Mesenchymal stem cell (in vitro differentiated cells and primary cell): ENCODE measurements at regions not wholly inside any gene's neighbourhood (a gene's known extent, or its start where the extent isn't known, plus 50 kb on each side); places are given as distances from the start of the nearest gene placed in this dataset.

Source experiments
- DNase-seq: peaks from one replicate; pipeline ENCODE4 v3.0.0-alpha.2; 2013
- H2AFZ ChIP-seq: one replicate; pipeline ENCODE4 v1.6.1; 2013; ENCODE audit warnings: low read depth, mild to moderate bottlenecking, control low read depth, inconsistent platforms, low read length, moderate library complexity
- H2AK5ac ChIP-seq: 2 replicates; pipeline ENCODE4 v1.6.1; 2013; ENCODE audit warnings: low read length, moderate library complexity, mild to moderate bottlenecking, inconsistent platforms; ENCODE audit not compliant: severe bottlenecking
- H2BK120ac ChIP-seq: one replicate; pipeline ENCODE4 v1.6.1; 2013; ENCODE audit warnings: low read depth, mild to moderate bottlenecking, inconsistent platforms, low read length, moderate library complexity
- H2BK12ac ChIP-seq, 2 experiments: one replicate each; pipeline ENCODE4 v1.6.1; 2013; ENCODE audit warnings: inconsistent platforms in 2 of 2, low read length in 2 of 2, mild to moderate bottlenecking in 2 of 2, moderate library complexity in 2 of 2, control low read depth in 1 of 2
- H2BK15ac ChIP-seq: one replicate; pipeline ENCODE4 v1.6.1; 2013; ENCODE audit warnings: mild to moderate bottlenecking, low read depth, inconsistent platforms; ENCODE audit not compliant: poor library complexity, severe bottlenecking
- H2BK5ac ChIP-seq: 2 replicates; pipeline ENCODE4 v1.6.1; 2013; ENCODE audit warnings: low read depth, mild to moderate bottlenecking, low read length, control low read depth, inconsistent platforms; ENCODE audit not compliant: poor library complexity, severe bottlenecking
- H3K14ac ChIP-seq, 2 experiments: one replicate each; pipeline ENCODE4 v1.6.1; 2013; ENCODE audit warnings: inconsistent platforms in 2 of 2, low read length in 2 of 2, control low read depth in 1 of 2, mild to moderate bottlenecking in 1 of 2, moderate library complexity in 1 of 2
- H3K18ac ChIP-seq, 2 experiments: one replicate each; pipeline ENCODE4 v1.6.1; 2013; ENCODE audit warnings: inconsistent platforms in 2 of 2, low read length in 2 of 2, control low read depth in 1 of 2, low read depth in 1 of 2, mild to moderate bottlenecking in 1 of 2
- H3K23ac ChIP-seq, 2 experiments: one replicate each; pipeline ENCODE4 v1.6.1; 2013; ENCODE audit warnings: inconsistent platforms in 2 of 2, low read length in 2 of 2, mild to moderate bottlenecking in 2 of 2, moderate library complexity in 2 of 2, control low read depth in 1 of 2
- H3K27ac ChIP-seq: 2 replicates; pipeline ENCODE4 v1.5.1; 2013; ENCODE audit warnings: mild to moderate bottlenecking, moderate library complexity, low read length, control low read depth, inconsistent platforms; ENCODE audit not compliant: poor library complexity, severe bottlenecking
- H3K27me3 ChIP-seq, 2 experiments: 2 replicates each; pipeline versions ENCODE4 v1.6.1 to v1.7.0; 2013; ENCODE audit warnings: low read length in 2 of 2, mild to moderate bottlenecking in 2 of 2, moderate library complexity in 2 of 2, control low read depth in 1 of 2, inconsistent platforms in 1 of 2; ENCODE audit not compliant: control insufficient read depth in 1 of 2, insufficient read depth in 1 of 2
- H3K36me3 ChIP-seq, 2 experiments: 2 replicates each; pipeline versions ENCODE4 v1.6.1 to v1.7.0; 2013; ENCODE audit warnings: low read length in 2 of 2, control low read depth in 1 of 2, inconsistent platforms in 1 of 2, low read depth in 1 of 2, mild to moderate bottlenecking in 1 of 2; ENCODE audit not compliant: insufficient read depth in 2 of 2, control insufficient read depth in 1 of 2
- H3K4ac ChIP-seq, 2 experiments: one replicate each; pipeline ENCODE4 v1.6.1; 2013; ENCODE audit warnings: inconsistent platforms in 2 of 2, low read length in 2 of 2, mild to moderate bottlenecking in 2 of 2, moderate library complexity in 2 of 2, control low read depth in 1 of 2, low read depth in 1 of 2
- H3K4me1 ChIP-seq: 2 replicates; pipeline ENCODE4 v1.6.1; 2013; ENCODE audit warnings: low read depth, low read length, control low read depth; ENCODE audit not compliant: control insufficient read depth, insufficient read depth
- H3K4me2 ChIP-seq: 2 replicates; pipeline ENCODE4 v1.6.1; 2013; ENCODE audit warnings: low read length, mild to moderate bottlenecking, inconsistent platforms; ENCODE audit not compliant: poor library complexity, severe bottlenecking
- H3K4me3 ChIP-seq, 2 experiments: 2 replicates each; pipeline versions ENCODE4 v1.5.1 to v1.7.0; 2013; ENCODE audit warnings: low read length in 2 of 2, mild to moderate bottlenecking in 2 of 2, control low read depth in 1 of 2, low read depth in 1 of 2; ENCODE audit not compliant: insufficient read depth in 1 of 2
- H3K79me1 ChIP-seq: replicated peaks from 2 replicates; pipeline ENCODE4 v1.6.1; 2013; ENCODE audit warnings: mild to moderate bottlenecking, control low read depth, low read length, inconsistent platforms; ENCODE audit not compliant: poor library complexity, severe bottlenecking
- H3K9ac ChIP-seq: 2 replicates; pipeline ENCODE4 v1.7.0; 2013; ENCODE audit warnings: mild to moderate bottlenecking, low read length, moderate library complexity
- H3K9me3 ChIP-seq: 2 replicates; pipeline ENCODE4 v1.7.0; 2013; ENCODE audit warnings: mild to moderate bottlenecking, low read length; ENCODE audit not compliant: control insufficient read depth
- H4K8ac ChIP-seq: one replicate; pipeline ENCODE4 v1.6.1; 2013; ENCODE audit warnings: inconsistent platforms, mild to moderate bottlenecking, low read length, moderate library complexity
- H4K91ac ChIP-seq: one replicate; pipeline ENCODE4 v1.6.1; 2013; ENCODE audit warnings: mild to moderate bottlenecking, low read length, inconsistent platforms
- WGBS: methylation state at CpG from one replicate; pipeline ENCODE4 v1.1.7; 2013; ENCODE audit warnings: mixed read lengths; 5-methylcytosine and 5-hydroxymethylcytosine counted together

GRCh38 chr10:78302989-78303854, 269.6 kb downstream of the RPS24 start:
- H3K9me3 ChIP-seq, result no peaks in the 10 kb centered on the region
- H4K91ac ChIP-seq, result peak overlapping the region; percentile 7
- 10% methylated on average over 65 of the region's 81 CpGs for WGBS
- peak overlapping the region; percentile 80 to 89 for H3K18ac ChIP-seq
- peak overlapping the region in 1 of 2 experiments; percentile 30 for H3K4ac ChIP-seq
- peak overlapping the region in 1 of 2 experiments; percentile 59 for H2BK12ac ChIP-seq
- no peak overlapping the region for H2BK120ac ChIP-seq
- no peaks in the 10 kb centered on the region for H3K79me1 ChIP-seq
- H3K27me3 ChIP-seq, result no peaks in the 10 kb centered on the region
- peak overlapping the region; percentile 9 for H4K8ac ChIP-seq
- H2AK5ac ChIP-seq, result no peak overlapping the region
- H3K27ac ChIP-seq, result no peak overlapping the region
- peak overlapping the region in 1 of 2 experiments; percentile 56 for H3K14ac ChIP-seq
- H3K9ac ChIP-seq, result peak overlapping the region; percentile 87
- H3K4me3 ChIP-seq, result peak overlapping the region; percentile 47 to 81
- H2BK15ac ChIP-seq, result peak overlapping the region; percentile 92
- H2BK5ac ChIP-seq, result no peak overlapping the region
- peak overlapping the region; percentile 51 for H3K4me2 ChIP-seq
- peaks cover 14% of the 10 kb centered on the region for H3K4me1 ChIP-seq
- H2AFZ ChIP-seq, result peak overlapping the region; percentile 65
- peak; percentile 85 for DNase-seq
- no peak overlapping the region for H3K23ac ChIP-seq
- no peaks in the 10 kb centered on the region for H3K36me3 ChIP-seq

DNA sequence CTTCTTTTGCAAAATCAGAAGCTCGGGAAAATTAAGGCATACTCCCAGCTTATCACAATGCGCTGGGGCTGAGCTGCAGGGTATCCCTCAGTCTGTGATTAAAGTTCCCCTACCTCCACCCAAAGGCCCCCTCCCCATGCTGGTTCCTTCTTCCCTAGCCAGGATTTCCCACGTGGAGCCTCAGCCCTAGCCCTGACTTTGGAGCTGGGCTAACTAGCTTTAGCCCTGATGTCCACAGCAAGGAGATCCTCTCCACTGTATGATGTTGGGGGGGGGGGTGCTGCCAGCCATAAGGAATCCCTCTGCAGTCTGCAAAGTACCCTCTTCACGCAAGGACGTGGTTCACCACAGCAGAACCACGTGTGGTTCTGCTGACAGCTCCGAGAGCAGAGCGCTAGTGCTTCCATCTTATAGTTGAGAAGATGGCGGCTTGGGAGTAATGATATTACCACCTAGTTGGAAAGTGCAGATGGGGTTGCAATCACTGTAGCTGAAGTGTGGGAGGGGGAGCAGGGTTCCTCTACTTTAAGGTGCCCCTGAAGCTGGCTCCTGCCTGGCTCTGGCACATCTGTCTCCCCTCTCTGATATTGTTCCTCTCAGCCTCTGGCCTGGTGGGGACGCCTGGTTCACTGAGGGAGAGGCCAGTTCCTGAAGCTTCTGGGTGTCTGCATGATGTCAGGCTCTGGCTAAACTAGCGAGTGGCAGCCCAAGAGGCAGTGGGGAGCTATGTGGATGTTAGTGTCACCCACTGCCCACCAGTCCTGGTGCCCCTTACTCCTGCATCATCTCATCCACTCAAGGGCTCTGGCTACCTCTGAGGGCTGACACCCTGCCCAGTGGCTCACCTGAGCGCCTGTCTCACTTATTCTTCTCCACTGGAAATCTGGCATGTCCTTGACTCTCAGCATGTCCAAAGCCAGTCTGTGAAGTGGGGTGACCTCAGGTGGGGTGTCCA, 270.7 kb downstream of the RPS24 start:
- no peak overlapping the region for H2BK5ac ChIP-seq
- H3K4me1 ChIP-seq, result peaks cover 14% of the 10 kb centered on the region
- H3K27me3 ChIP-seq, result no peaks in the 10 kb centered on the region
- H2BK15ac ChIP-seq, result no peak overlapping the region
- H4K91ac ChIP-seq, result peak overlapping the region; percentile 43
- H4K8ac ChIP-seq, result no peak overlapping the region
- H3K36me3 ChIP-seq, result no peaks in the 10 kb centered on the region
- H3K27ac ChIP-seq, result no peak overlapping the region
- peak overlapping the region; percentile 53 for H2AK5ac ChIP-seq
- H2BK12ac ChIP-seq, result peak overlapping the region in 1 of 2 experiments; percentile 30
- H3K4me3 ChIP-seq, result no peak overlapping the region
- no peak for DNase-seq
- WGBS, result 80% methylated on average over 11 of the region's 12 CpGs
- H3K4me2 ChIP-seq, result no peak overlapping the region
- H3K79me1 ChIP-seq, result no peaks in the 10 kb centered on the region
- no peak overlapping the region for H3K4ac ChIP-seq
- H3K9me3 ChIP-seq, result no peaks in the 10 kb centered on the region
- H2AFZ ChIP-seq, result no peak overlapping the region
- H2BK120ac ChIP-seq, result peak overlapping the region; percentile 55
- no peak overlapping the region for H3K9ac ChIP-seq
- H3K18ac ChIP-seq, result no peak overlapping the region
- no peak overlapping the region for H3K14ac ChIP-seq
- no peak overlapping the region for H3K23ac ChIP-seq

DNA sequence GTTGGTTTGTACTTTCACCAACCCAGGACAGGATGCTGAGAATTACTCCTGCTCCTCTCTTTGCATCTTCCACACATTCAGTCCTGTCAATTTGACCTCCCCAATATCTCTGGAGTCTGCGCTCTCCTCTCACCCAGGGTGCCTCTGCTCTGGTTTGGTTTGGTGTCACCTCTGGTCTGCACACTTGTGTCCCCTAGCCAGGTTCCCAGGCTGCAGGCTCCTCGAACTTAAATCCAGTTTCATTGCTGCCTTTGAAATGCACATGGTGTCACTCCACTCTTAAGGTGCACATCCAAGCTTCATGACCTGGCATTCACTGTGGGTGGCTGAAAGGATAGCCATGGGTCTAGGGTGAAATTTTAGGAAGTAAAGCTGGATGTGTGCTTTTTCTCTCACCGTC, 271.6 kb downstream of the RPS24 start:
- H3K18ac ChIP-seq, result no peak overlapping the region
- H3K79me1 ChIP-seq, result no peaks in the 10 kb centered on the region
- WGBS, result 88% methylated on average over 3 of the region's 3 CpGs
- no peak overlapping the region for H2BK120ac ChIP-seq
- H3K14ac ChIP-seq, result no peak overlapping the region
- no peak overlapping the region for H2AFZ ChIP-seq
- no peak overlapping the region for H2BK15ac ChIP-seq
- no peak overlapping the region for H2AK5ac ChIP-seq
- no peak overlapping the region for H3K27ac ChIP-seq
- no peak overlapping the region for H2BK5ac ChIP-seq
- no peak overlapping the region for H3K4ac ChIP-seq
- no peak overlapping the region for H3K4me2 ChIP-seq
- no peaks in the 10 kb centered on the region for H3K27me3 ChIP-seq
- no peak for DNase-seq
- peaks cover 14% of the 10 kb centered on the region for H3K4me1 ChIP-seq
- H3K23ac ChIP-seq, result no peak overlapping the region
- no peak overlapping the region for H3K4me3 ChIP-seq
- no peak overlapping the region for H2BK12ac ChIP-seq
- H4K91ac ChIP-seq, result no peak overlapping the region
- no peak overlapping the region for H3K9ac ChIP-seq
- no peak overlapping the region for H4K8ac ChIP-seq
- H3K36me3 ChIP-seq, result no peaks in the 10 kb centered on the region
- no peaks in the 10 kb centered on the region for H3K9me3 ChIP-seq

GRCh38 chr10:78306358-78306757, 272.7 kb downstream of the RPS24 start:
- Histone ChIP-seq H3K4me2 (no peak overlapping the region), H2BK15ac (no peak overlapping the region), H2AK5ac (no peak overlapping the region), H3K9ac (no peak overlapping the region), H3K4me3 (no peak overlapping the region), H3K4me1 (peaks cover 14% of the 10 kb centered on the region), H3K23ac (no peak overlapping the region), H3K27ac (no peak overlapping the region), H3K9me3 (no peaks in the 10 kb centered on the region), H4K8ac (no peak overlapping the region), H2AFZ (no peak overlapping the region), H2BK5ac (no peak overlapping the region), H3K18ac (no peak overlapping the region), H3K79me1 (no peaks in the 10 kb centered on the region), H4K91ac (no peak overlapping the region), H3K27me3 (no peaks in the 10 kb centered on the region), H3K4ac (no peak overlapping the region), H2BK120ac (no peak overlapping the region), H2BK12ac (no peak overlapping the region), H3K36me3 (no peaks in the 10 kb centered on the region), H3K14ac (no peak overlapping the region)
- no peak for DNase-seq
- WGBS, result 88% methylated on average over 5 of the region's 5 CpGs
